ENCODE measurements at regions not wholly inside any gene's neighbourhood (a gene's known extent, or its start where the extent isn't known, plus 50 kb on each side); places are given as distances from the start of the nearest gene placed in this dataset.
"Not testable (repeated sequence)": the region's sequence is repeated elsewhere in the genome, so short reads cannot be mapped to it uniquely, and the experiment has no call there.

DNA sequence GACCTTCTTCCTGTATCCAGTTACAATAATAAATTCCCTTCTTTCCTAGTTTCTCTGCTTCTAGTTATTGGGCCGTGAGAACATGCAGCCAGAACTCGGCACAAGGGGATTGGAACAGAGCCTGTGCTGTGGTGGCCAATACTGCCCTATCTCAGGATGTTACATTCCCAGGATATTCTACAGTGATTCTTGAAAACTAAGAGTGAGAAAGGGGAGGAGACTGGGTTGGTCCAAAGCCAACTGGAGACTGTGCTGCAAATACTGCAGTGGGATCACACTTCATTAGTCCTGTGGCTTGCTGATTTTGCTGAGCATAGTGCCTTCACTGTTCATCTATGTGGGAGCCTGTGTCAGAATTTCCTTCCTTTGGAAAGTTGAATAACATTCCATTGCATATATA is 456.8 kb downstream of the RPIA start:
- peak; percentile 10 to 68 (median 40) for DNase-seq

DNA sequence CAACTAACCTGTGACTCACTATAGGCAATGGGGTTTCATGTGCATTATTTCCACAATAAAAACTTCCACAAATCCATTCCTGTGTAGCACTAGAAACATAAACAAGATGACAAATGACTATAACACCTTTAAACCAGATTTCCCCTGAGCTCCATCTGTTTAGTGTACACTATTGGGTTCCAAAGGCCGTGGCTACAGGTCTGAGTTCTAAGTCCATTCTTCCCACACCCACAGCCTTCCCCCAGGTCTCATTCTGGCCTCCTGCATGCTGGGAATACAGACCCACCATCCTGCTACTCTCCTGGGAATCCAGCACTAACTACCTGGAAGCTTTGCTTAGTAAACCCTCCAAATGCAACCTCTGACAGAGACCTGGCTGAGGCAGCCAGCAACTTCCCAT is 460.2 kb downstream of the RPIA start:
- not testable (repeated sequence) for DNase-seq

DNA sequence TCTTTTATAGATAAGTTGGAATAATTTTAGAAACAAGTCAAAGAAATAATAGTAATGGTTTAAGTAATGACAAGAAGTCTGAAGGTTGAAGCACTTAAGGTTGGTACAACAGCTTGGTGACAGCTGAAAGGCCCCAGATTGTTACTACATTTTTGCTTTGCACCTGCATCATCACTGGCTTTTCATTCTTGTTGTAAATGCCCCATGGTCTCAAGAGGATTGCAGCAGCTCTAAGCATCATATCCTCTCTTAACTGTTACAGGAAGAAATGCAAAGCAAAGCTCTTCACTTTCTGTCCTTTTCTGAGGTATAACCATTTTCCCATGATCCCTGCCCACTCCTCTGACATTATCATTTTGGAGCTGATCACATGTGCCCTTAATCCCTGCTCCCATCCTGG is 461.0 kb downstream of the RPIA start:
- not testable (repeated sequence) for DNase-seq

DNA sequence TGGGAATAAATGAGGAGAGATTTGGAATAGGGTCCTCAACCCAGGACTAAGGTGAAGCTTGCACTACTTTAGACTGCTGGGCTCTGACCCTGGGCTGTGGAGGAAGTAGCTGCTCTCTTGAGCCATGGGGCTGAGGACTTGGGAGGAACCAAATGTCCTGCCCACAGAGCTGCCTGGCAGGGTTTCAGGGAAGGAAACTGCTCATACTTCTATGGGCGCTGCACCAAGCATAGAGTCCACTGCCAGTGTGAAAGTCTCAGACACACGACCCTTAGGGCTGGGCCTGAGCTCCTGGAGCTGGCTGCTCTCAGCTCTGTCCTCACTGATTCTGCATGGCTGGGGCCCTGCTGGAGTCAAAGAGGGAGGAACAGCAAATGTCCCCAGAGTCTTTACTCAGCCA is 461.7 kb downstream of the RPIA start:
- peak in 1 of 3 donors; percentile 10 for DNase-seq

DNA sequence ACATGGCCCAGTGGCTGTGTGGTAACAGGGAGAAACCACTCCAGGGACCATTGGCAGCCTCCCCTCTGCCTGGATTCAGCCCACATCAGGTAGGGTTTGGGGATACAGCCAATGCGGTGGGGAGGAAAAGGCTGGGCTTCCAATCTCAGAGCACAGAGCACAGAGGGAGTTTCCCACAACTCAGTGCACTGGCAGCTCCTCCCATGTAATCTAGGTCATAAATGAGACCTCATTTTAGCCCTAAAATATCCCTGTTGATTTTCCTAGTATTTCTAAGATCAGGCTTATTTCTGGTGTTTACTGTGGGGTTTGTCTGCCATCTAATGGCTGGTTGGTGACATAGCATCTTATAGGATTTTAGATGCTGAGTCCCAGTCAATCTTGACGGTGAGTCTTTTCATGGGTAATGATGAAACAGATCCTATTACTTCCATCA is 462.8 kb downstream of the RPIA start:
- not testable (repeated sequence) for DNase-seq

DNA sequence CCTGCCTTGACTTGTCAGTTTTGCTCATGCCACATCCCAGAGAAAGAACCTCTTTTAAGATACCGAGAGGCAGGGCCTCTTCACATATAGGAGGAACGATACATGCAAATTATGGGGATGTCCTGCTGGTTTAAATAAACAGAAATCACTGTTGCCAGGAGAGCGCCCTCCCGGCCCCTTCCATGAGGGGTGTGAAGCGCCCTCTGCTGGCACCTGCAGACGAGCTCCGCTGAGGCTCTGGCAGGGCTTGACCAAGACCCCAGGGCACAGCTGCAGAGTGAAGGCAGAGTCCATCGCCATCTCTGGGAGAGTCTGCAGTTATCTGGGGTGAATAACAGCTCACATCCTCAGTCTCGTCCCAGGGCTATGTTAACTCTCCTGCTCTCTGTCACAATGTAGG is 468.8 kb downstream of the RPIA start:
- DNase-seq = not testable (repeated sequence)

DNA sequence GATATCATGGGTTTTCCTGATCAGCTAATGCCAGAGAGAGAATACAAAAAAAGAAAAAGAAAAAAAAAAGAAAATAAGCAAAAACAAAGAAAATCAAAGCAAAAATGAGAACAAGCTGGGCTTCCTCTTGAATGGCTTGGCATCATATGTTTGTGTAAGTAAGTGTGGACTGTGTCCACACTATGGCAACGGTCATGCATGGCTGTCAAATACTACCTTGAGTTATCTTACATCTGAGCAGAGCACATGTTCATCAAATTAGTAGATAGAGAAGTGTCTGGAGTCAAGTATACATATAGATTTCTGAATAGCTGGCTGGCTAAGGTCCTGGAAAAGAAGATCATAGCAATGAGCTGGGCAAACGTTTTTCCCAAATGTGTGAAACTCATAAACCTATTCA is 470.2 kb downstream of the RPIA start:
- not testable (repeated sequence) for DNase-seq

DNA sequence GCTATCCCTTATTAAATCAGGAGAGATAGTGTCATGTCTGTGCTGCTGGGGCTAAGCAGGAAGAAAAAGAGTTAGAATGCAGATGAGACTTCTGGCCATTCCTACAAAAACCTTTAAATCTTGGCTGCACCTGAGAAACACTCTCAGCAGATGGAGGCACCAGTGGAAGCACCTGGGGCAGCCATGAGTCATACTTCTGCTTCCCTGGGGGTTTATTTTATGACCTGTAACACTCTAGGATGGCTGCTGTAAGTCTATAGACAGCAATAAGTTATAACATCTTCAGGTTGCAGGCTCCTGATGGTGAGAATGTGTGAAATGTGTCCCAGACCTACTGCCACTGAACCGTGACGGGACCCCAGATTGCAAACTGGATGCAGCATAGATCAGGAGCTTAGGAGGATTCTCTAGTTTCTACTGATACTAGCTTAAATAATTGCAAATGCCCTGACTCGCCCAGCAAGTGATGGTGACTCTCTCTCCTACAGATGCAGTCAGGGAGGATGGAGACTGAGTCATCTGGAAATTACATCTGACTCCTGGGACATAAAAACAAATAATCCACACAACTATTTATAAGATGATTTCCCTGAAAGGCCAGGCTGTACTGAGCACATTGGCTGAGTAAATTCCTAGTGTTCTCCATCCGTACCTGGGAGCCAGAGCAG is 479.2 kb downstream of the RPIA start:
- DNase-seq = not testable (repeated sequence)

DNA sequence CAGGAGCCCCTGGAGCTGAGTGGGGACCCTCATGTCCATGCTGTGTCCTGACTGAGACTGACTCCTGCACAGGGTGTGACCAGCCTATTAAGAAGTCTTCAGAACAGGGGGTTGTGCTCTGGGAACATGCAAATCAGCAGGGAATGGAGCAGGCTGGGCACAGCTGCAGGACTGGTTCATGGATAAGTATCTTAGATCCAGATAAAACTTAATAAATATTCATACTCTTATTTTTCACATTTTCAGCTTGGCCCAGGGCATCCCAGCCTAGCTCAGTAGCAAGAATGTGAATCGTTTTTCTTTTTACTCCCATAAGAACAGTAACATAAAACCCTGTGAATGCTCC is 479.7 kb downstream of the RPIA start:
- DNase-seq = not testable (repeated sequence)

DNA sequence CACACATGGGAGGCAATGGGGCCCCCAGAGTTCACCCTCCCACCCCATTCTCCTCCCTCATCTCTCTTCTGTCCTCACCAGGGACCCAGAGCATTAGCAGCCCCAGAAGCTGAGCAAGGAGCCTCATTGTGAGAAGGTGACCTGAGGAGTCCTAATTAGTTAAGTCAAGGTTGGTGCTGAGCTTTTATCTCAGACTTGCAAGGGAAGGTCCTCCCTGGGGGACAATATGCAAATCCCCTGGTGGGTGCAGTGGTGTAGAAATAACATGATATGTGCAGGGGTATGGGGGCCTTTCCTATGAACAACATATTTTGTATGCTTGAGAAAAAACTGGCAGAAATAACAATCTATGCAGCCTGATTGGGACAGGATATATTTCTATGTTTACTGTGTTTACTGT is 485.5 kb downstream of the RPIA start:
- not testable (repeated sequence) for DNase-seq

DNA sequence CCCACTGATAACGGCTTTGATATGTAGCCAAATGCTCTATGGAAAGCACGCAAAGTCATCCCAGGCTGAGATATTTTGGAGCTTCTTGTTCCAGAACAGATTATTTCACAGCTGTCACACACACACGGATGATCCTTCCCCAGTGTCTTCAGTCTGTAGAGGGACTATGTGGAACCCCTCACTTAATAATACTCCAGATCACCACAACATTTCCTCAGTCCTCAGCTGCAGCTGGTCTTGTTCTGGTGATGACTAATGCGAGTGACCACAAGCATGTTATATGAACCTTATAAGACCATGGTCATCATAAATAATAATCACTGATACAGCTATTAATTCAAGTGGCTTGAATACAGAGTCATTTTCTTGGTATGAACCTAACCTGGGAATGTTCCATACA is 490.7 kb downstream of the RPIA start:
- DNase-seq = not testable (repeated sequence)

DNA sequence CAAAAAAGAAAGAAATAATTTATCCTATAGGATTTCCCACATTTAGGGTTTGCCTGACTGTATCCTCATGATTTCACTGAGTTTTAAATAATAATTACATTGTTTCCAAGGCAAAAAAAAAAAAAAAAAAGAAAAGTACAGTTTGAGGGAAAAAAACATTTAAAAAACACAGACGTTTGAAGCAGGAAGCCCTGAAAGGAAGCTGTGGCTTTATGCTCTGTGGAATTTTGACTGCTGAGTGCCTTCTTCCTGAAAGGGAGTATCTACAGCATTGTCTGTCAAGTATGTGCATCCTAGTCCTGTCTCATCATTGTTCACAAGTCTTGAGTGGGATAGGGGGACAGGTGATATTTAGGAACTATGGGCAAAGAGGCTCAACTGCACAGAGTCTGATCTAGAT is 493.3 kb downstream of the RPIA start:
- DNase-seq = not testable (repeated sequence)

DNA sequence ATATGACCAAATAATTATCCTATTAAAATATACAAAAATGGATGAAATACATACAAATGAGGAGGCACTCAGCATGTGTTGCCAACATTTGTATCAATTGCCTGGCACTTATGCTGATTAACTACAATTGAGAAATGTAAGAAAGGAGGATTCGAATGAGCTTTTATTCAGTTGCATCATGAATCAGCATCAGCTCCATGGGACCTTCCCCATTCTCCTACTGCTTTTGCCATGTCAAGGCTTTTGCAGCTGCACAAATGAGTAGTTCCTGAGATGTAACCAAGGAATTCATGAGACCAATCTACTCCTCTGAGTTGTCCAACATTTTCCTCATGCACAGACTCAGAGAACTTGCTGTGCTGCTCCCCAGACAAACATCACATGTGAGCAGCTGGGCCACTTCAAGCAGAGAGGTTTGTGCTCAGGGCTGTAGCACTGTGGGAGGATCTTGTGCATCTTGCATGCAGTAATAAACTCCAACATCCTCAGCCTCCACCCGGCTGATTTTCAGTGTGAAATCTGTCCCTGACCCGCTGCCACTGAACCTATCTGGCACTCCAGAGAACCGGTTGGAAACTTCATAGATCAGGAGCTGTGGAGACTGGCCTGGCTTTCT is 504.3 kb downstream of the RPIA start:
- DNase-seq = not testable (repeated sequence)

DNA sequence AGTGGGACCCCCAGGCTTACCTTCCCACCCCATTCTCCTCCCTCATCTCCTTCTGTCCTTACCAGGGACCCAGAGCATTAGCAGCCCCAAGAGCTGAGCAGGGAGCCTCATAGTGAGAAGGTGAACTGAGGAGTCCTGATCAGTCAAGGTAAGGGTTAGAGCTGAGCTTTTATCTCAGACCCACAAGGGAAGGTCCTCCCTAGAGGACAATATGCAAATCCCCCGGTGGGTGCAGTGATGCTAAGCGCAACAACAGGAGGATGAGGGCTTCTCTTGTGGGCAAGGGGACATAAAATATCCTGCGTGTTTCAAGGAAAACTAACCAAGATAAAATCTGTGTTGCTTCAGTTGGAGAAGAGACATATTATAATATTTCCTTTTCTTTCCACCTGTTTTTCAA is 505.2 kb downstream of the RPIA start:
- not testable (repeated sequence) for DNase-seq

DNA sequence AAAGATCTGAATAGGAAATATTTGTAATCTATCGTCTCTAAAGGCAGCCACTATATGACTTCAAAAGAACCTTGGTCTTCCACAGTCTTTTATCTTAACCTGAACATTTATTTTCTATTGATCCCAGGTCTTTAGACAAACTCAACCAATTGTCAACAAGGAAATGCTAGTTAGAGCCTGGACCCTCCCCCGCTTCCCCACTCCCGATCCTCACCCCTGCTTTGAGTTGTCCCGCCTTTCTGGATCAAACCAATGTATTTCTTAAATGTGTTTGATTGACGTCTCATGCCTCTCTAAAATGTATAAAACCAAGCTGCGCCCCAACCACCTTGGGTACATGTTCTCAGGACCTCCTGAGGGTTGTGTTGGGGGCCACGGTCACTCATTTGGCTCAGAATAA is 506.6 kb downstream of the RPIA start:
- not testable (repeated sequence) for DNase-seq

DNA sequence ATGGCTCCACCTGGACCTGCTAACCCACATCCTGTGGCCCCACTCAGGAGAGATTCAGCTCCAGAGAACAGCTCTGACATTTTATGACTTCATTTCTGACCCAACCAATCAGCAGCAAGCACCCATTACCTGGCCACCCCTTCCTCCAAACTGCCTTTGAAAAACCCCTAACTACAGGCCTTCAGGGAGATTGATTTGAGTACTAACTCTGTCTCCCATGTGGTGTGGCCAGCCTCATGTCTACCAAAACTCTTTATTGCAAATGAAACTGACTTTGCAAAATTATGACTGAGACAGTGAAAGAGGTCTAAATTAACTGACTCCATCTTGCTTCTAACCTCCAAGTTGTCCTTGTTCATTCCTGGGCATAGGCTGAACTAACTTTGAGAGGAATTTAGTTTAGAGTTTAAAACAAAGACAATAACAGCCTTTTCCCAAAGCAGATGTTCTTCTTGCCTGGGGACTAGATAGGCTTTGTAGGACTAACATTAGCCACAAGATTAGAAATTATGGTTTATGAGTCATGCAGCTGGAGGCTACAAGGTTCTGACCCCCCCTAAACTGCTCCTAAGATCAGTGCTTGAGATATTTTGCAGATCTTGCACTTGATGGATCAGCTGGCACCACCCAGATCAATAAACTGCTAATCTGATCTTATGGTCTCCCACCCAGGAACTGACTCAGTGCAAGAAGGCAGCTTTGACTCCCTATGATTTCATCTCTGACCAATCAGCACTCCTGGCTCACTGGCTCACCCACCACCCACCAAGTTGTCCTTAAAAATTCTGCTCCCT is 508.2 kb downstream of the RPIA start:
- DNase-seq = not testable (repeated sequence)

DNA sequence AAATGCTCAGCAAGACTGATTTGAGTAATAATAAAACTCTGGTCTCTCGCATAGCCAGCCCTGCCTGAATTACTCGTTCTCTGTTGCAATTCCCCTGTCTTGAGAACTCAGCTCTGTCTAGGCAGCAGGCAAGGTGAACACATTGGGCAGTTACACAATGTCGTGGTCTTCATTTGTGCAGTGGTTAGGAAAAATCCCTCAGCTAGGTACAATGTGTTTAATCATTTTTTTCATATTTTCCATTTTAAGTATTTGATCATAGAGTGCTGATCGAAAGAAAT is 508.7 kb downstream of the RPIA start:
- not testable (repeated sequence) for DNase-seq

DNA sequence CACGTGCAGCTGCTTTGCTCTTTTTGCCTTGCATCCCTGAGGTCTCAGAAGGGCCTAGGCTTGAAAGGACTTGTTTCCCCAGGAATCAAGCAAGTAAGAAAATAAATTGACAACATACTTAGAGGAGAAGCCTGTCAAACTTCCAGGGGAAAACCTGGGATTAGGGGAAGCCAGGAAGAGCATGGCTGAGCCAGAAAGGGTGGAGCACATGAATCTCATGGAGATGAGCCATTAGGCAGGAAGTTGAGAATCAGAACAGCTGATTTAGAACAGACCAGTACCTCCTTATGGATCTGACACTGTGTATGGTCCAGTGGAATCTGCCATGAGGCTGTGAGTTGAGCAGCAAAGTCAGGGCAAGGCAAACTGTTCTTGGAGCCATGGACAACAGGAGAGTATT is 511.0 kb downstream of the RPIA start:
- DNase-seq = peak in 1 of 3 donors; percentile 2

DNA sequence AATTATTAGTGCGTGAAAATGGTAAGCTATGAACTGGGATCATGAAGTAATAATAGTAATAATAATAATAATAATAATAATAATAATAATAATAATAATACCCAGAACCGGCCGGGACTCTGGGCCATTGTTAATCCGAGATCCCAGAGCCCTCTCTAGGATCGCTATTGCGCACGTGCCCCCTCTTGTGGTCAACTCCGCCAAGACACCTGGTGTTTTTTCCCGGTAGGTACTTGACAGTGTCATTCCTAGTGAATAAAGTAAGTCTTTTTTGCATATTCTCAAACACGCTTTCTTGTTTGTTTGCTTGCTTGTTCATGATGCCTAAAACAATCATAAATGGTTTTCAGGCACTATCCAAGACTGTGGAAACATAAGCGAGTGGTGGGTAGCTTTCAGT is 513.7 kb downstream of the RPIA start:
- peak in 2 of 3 donors; percentile 3 to 9 for DNase-seq

DNA sequence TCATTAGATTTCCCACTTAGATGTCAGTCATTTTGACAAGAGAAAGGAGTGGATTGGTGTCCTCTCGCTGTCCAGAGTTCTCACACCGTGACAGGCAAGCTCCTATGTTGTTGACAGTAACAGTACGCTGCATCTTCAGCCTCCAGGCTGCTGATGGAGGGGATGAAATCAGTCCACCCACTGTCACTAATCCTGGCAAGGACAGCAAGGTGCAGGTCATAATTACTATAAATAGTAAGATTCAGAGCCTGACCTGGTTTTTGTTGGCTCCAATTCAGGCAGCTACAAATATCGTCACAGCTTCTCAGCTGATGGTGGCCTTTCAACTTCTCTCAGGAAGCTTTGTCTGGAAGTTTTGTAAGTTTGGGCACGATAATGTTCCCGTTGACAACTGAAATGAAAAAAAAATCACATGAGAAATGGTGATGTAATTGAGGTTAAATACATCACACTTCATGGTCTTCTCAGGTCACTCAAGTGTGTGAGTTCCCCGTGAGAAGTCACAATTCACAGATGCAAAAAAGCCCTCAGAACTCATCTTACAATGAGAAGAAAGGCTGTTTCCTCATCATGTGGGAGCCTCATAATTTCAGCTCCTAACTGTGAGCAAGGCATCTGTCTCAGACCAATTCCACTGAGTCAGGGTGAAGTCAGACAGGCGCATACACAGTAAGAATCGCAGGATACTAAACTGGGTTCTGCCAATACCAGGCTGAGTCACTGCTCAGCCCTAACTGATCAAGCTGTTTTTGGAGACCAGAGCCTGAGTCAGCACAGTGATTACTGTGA is 516.9 kb downstream of the RPIA start:
- DNase-seq = peak in 1 of 3 donors; percentile 26

DNA sequence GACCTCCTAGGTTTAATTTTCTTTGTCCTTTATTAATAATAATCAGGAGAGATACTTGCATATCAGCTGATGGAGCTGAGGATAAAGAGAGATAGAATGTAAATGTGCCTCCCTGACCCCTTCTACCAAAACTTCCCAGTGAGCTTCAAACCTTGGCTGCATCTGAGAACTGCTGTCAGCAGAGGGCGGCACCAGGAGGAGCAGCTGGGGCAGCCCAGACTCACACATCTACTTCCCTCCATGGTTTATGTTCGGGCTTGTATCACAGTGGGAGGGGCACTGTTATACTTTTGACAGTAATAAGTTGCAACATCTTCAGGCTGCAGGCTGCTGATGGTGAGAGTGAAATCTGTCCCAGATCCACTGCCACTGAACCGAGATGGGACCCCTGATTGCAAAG is 521.7 kb downstream of the RPIA start:
- DNase-seq = peak in 1 of 3 donors; percentile 4

DNA sequence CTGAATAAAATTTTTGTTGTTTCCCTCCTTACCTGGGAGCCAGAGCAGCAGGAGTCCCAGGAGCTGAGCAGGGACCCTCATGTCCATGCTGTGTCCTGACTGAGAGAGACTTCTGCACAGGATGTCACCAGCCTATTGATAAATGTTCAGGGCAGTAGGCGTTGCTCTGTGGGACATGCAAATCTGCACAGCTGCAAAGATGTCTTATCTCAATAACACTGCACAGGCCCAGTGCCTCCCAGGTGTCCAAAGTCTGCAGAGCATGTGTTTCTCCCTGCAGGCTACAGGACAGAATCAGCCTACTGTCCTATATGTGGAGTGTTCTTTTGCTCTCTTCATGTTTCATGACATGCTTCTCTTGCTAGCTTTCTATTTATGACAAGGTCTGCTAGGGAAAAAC is 522.3 kb downstream of the RPIA start:
- not testable (repeated sequence) for DNase-seq
